ENCODE measurements at regions not wholly inside any gene's neighbourhood (a gene's known extent, or its start where the extent isn't known, plus 50 kb on each side); places are given as distances from the start of the nearest gene placed in this dataset.

- TF ChIP-seq REST (IDR thresholded peaks at IDR 0.05; ENCODE audit: insufficient read depth in 1 of 2, low read depth in 2 of 2, low read length in 2 of 2) (no peak), POLR2AphosphoS5 (IDR thresholded peaks at IDR 0.05; ENCODE audit: low read depth, low read length) (no peak)
These were observed 94.5 kb upstream of the KYNU start for GRCh38 chr2:142782942-142783443.
